ENCODE measurements at regions not wholly inside any gene's neighbourhood (a gene's known extent, or its start where the extent isn't known, plus 50 kb on each side); places are given as distances from the start of the nearest gene placed in this dataset.

- TF ChIP-seq RFX5 (IDR thresholded peaks at IDR 0.05) (no peak), SREBF2 (IDR thresholded peaks at IDR 0.05) (no peak), POLR2A (IDR thresholded peaks at IDR 0.05; ENCODE audit: low read length) (no peak), CTCF (IDR thresholded peaks at IDR 0.05) (no peak), RAD21 (conservative IDR thresholded peaks at IDR 0.05 in 1 of 2, IDR thresholded peaks at IDR 0.05 in 1 of 2) (no peak), E2F6 (IDR thresholded peaks at IDR 0.05; ENCODE audit: borderline replicate concordance, low read depth) (no peak), ELK1 (IDR thresholded peaks at IDR 0.05; ENCODE audit: low read depth, low read length) (no peak), MYC (IDR thresholded peaks at IDR 0.05; ENCODE audit: borderline replicate concordance, low read length) (no peak), ZFP36 (IDR thresholded peaks at IDR 0.05; ENCODE audit: borderline replicate concordance, partially characterized antibody) (no peak), HMGXB4 (CRISPR knock-in tag; IDR thresholded peaks at IDR 0.05; ENCODE audit: borderline replicate concordance) (no peak), HES2 (IDR thresholded peaks at IDR 0.05) (no peak), REST (IDR thresholded peaks at IDR 0.05) (no peak), EP300 (IDR thresholded peaks at IDR 0.05) (no peak), ZC3H11A (IDR thresholded peaks at IDR 0.05) (no peak)
These were observed 64.4 kb upstream of the RAPH1 start for GRCh38 chr2:203599509-203599908.

All from A549 (cell line).